ENCODE measurements at regions not wholly inside any gene's neighbourhood (a gene's known extent, or its start where the extent isn't known, plus 50 kb on each side); places are given as distances from the start of the nearest gene placed in this dataset.

DNA sequence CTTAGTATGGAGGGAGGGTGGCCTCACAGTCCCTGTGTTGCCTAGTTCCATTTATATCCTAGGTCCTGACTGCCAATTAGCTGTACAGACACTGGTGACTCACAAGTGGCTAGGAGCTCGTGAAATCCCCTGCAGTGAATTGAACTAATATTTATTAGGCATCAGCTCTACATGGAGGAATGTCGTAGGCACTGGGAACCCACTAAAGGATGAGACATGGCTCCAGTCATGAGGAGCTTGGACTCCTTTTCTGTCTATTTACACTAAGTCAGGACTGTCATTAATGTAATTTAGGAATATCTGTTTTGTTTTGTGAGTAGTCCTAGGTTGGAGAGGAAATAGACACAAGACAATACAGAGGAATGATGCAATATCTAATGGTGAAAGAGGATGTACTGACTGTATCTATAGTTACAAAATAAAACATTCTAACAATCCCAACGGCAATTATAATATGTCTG lies 67.7 kb downstream of the MID1IP1 start:
- in situ Hi-C loops (cut with MboI; ENCODE audit: low pct_ligation_motif_present in 1 of 4, low pct_unique_long_range_greater_than_20kb in 1 of 4, low sequenced_read_pairs in 3 of 4) (no loop called here), intact Hi-C loops (cut with DNase I; ENCODE audit: low total_unique reads) (no loop called here)
- WGBS, 2 donors (ENCODE audit: low coverage in 1 of 2), result 56 to 57% methylated on average over 1 to 3 of the region's 3 CpGs
- H3K27me3 ChIP-seq, result no peaks in the 10 kb centered on the region
- H3K4me1 ChIP-seq, result peaks cover 0 to 7% (median 0%) of the 10 kb centered on the region in 4 donors
- H3K27ac ChIP-seq, result no peak overlapping the region
- no peak overlapping the region for H3K4me3 ChIP-seq
- TF ChIP-seq POLR2AphosphoS5 (IDR thresholded peaks at IDR 0.05) (no peak), POLR2A (IDR thresholded peaks at IDR 0.05) (no peak)
- TF ChIP-seq, protein P1, sequence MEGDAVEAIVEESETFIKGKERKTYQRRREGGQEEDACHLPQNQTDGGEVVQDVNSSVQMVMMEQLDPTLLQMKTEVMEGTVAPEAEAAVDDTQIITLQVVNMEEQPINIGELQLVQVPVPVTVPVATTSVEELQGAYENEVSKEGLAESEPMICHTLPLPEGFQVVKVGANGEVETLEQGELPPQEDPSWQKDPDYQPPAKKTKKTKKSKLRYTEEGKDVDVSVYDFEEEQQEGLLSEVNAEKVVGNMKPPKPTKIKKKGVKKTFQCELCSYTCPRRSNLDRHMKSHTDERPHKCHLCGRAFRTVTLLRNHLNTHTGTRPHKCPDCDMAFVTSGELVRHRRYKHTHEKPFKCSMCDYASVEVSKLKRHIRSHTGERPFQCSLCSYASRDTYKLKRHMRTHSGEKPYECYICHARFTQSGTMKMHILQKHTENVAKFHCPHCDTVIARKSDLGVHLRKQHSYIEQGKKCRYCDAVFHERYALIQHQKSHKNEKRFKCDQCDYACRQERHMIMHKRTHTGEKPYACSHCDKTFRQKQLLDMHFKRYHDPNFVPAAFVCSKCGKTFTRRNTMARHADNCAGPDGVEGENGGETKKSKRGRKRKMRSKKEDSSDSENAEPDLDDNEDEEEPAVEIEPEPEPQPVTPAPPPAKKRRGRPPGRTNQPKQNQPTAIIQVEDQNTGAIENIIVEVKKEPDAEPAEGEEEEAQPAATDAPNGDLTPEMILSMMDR (IDR thresholded peaks at IDR 0.05), result no peak
- no peaks in the 10 kb centered on the region for H3K9me3 ChIP-seq
- no peak for DNase-seq
- no peaks in the 10 kb centered on the region for H3K36me3 ChIP-seq

DNA sequence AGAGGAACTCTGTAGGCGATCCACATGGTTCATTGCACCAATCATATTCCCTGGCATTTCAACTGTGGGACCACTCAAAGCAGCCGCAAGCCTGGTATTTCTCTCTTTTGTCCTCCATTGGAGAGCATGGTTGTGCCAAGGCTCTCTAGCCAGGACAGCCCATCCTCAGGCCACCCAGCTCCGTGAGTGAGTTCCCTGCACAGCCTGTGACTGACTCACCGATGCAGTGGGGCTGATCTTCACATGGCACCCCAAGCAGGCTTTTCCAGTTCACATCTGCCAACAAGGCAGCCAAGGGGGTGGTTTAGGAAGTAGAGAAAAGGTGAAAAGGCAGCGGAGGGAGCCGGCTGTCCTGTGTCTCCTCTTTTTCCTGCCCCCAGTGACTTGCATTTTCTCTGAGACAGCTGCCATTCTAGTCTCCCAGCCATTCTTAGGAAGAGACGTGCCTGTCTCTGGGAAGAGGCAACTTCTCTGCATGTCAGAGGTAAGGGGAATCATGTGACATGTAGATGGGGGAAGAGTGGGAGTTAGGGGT lies 69.2 kb downstream of the MID1IP1 start:
- Histone ChIP-seq H3K27me3 (no peaks in the 10 kb centered on the region), H3K27ac (no peak overlapping the region), H3K36me3 (no peaks in the 10 kb centered on the region), H3K4me3 (no peak overlapping the region), H3K4me1 (no peaks in the 10 kb centered on the region), H3K9me3 (no peaks in the 10 kb centered on the region)
- in situ Hi-C loops (cut with MboI; ENCODE audit: low pct_ligation_motif_present in 1 of 4, low pct_unique_long_range_greater_than_20kb in 1 of 4, low sequenced_read_pairs in 3 of 4), result no loop called here
- WGBS, 2 donors (ENCODE audit: low coverage in 1 of 2), result 78% methylated on average over 7 of the region's 7 CpGs; no CpG with 5 or more reads in 1 of the 2 donors
- TF ChIP-seq POLR2AphosphoS5 (IDR thresholded peaks at IDR 0.05) (no peak), EP300 (IDR thresholded peaks at IDR 0.05; ENCODE audit: low read depth) (no peak), POLR2A (IDR thresholded peaks at IDR 0.05) (no peak)
- TF ChIP-seq, protein P1 (IDR thresholded peaks at IDR 0.05), result no peak
- intact Hi-C loops (cut with DNase I; ENCODE audit: low total_unique reads), result no loop called here
- no peak for DNase-seq

DNA sequence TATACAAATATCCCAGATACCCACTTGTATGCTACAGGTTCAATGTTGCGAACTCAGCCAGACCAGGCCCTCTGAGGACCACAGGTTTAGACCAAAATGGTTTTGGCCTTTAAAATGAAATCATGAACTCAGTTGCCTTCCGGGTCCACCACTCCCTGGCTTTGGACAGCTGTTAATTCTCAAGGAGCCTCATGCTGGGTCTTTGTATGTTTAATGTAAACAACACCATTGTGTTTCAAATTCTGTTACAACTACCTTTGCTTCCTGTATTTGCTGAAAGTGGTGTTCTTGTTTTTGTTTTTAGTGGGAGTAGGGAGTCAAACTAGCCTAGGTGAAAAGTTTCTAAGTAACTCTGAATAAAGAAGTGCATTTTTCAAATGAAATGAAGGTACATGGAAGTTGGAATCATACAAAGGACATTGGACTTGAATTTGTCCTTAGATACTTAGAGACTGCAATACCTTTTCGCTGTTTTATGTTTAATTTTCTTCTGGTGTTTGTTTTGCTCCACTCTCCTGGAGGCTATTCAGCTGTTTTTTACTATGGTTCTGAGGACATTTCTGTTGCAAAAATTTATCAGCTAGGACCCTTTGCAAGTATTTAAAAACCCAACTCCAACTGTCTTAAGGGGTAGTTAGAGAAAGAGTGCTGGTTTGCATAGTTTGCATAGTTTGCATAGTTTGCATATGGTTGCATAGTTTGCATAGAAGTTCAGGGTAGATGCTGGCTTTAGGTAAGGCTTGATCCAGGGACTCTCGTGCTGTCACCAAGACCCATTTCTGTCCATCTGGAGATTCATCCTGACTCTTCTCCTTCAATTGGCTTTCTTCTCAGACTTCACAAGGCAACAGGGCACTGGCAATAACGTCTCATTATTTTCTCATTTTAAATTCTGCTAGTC lies 70.1 kb downstream of the MID1IP1 start:
- WGBS, 2 donors (ENCODE audit: low coverage in 1 of 2), result 63% methylated on average over 1 to 5 of the region's 5 CpGs
- in situ Hi-C loops (cut with MboI; ENCODE audit: low pct_ligation_motif_present in 1 of 4, low pct_unique_long_range_greater_than_20kb in 1 of 4, low sequenced_read_pairs in 3 of 4) (no loop called here), intact Hi-C loops (cut with DNase I; ENCODE audit: low total_unique reads) (no loop called here)
- no peaks in the 10 kb centered on the region for H3K27me3 ChIP-seq
- no peak overlapping the region for H3K4me3 ChIP-seq
- no peak overlapping the region for H3K27ac ChIP-seq
- no peak for TF ChIP-seq POLR2A (IDR thresholded peaks at IDR 0.05)
- TF ChIP-seq EP300 (IDR thresholded peaks at IDR 0.05; ENCODE audit: low read depth), result no peak
- TF ChIP-seq, protein P1 (IDR thresholded peaks at IDR 0.05), result no peak
- no peak for TF ChIP-seq POLR2AphosphoS5 (IDR thresholded peaks at IDR 0.05)
- H3K36me3 ChIP-seq, result no peaks in the 10 kb centered on the region
- H3K9me3 ChIP-seq, result no peaks in the 10 kb centered on the region
- no peaks in the 10 kb centered on the region for H3K4me1 ChIP-seq
- no peak for DNase-seq

DNA sequence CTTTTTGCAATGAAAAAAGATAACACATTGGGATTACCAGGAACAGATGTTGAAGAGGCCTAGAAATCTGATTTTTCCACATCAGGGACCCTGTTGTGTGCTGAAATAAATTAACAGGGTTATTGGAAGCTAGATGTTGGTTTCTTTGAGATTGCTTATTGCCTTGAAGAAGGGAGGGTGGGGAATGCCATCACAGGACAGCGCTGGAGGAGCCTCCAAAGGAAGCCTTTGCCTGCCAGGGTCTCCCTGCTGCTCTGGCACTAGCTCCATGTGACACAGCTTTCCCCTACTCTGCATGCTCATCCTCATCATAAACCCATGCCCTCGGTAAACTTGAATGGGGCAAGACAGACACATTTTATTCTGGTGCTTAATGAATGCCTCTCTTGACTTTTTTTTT lies 76.1 kb downstream of the MID1IP1 start:
- TF ChIP-seq POLR2A (IDR thresholded peaks at IDR 0.05), result no peak
- TF ChIP-seq POLR2AphosphoS5 (IDR thresholded peaks at IDR 0.05), result no peak
- TF ChIP-seq EP300 (IDR thresholded peaks at IDR 0.05; ENCODE audit: low read depth), result no peak
- TF ChIP-seq, protein P1 (IDR thresholded peaks at IDR 0.05), result no peak
- no peaks in the 10 kb centered on the region for H3K36me3 ChIP-seq
- in situ Hi-C loops (cut with MboI; ENCODE audit: low pct_ligation_motif_present in 1 of 4, low pct_unique_long_range_greater_than_20kb in 1 of 4, low sequenced_read_pairs in 3 of 4) (no loop called here), intact Hi-C loops (cut with DNase I; ENCODE audit: low total_unique reads) (no loop called here)
- no peak overlapping the region for H3K4me3 ChIP-seq
- no peak overlapping the region for H3K27ac ChIP-seq
- H3K27me3 ChIP-seq, result no peaks in the 10 kb centered on the region
- WGBS, 2 donors (ENCODE audit: low coverage in 1 of 2), result 87% methylated on average over 2 of the region's 2 CpGs; no CpG with 5 or more reads in 1 of the 2 donors
- H3K4me1 ChIP-seq, result peaks cover 0 to 11% (median 3%) of the 10 kb centered on the region in 4 donors
- no peaks in the 10 kb centered on the region for H3K9me3 ChIP-seq
- no peak for DNase-seq

Data from transverse colon (tissue), 4 donors.